ENCODE measurements at regions not wholly inside any gene's neighbourhood (a gene's known extent, or its start where the extent isn't known, plus 50 kb on each side); places are given as distances from the start of the nearest gene placed in this dataset.

DNA sequence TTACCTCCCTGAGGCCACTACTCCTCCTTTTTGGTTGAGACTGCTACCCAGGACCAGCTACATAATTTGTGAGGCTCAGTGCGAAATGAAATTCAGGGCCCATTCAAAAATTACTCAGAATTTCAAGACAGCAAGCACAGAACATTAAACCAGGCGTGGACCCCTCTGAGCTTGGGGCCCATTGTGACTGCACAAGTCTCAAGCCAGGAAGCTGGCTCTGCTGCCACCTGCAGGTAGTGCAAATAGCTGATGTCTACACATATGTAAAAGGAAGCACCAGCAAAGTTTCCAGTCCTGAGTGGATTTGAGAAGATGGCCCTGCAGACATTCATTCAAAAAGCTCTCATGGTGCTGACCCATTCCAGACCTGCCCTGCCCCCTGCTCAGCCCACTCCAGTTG lies 213.4 kb upstream of the LNX1 start:
- Histone ChIP-seq H3K4me1 (ENCODE audit: control insufficient read depth, low read depth, low read length) (no peaks in the 10 kb centered on the region), H3K36me3 (ENCODE audit: control insufficient read depth, low read depth, low read length) (no peaks in the 10 kb centered on the region), H3K27ac (ENCODE audit: low read length) (no peak overlapping the region), H3K27me3 (ENCODE audit: control insufficient read depth, insufficient read depth, low read length) (no peaks in the 10 kb centered on the region), H3K9ac (ENCODE audit: low read length) (no peak overlapping the region), H3K4me3 (ENCODE audit: low read length) (no peak overlapping the region), H3K9me3 (ENCODE audit: control insufficient read depth, low read depth, low read length) (no peaks in the 10 kb centered on the region)

GRCh38 chr4:53802500-53802899 lies 211.2 kb upstream of the LNX1 start:
- Histone ChIP-seq H3K9me3 (ENCODE audit: control insufficient read depth, low read depth, low read length) (no peaks in the 10 kb centered on the region), H3K36me3 (ENCODE audit: control insufficient read depth, low read depth, low read length) (no peaks in the 10 kb centered on the region), H3K27me3 (ENCODE audit: control insufficient read depth, insufficient read depth, low read length) (no peaks in the 10 kb centered on the region), H3K4me1 (ENCODE audit: control insufficient read depth, low read depth, low read length) (no peaks in the 10 kb centered on the region), H3K27ac (ENCODE audit: low read length) (no peak overlapping the region), H3K9ac (ENCODE audit: low read length) (no peak overlapping the region), H3K4me3 (ENCODE audit: low read length) (no peak overlapping the region)

DNA sequence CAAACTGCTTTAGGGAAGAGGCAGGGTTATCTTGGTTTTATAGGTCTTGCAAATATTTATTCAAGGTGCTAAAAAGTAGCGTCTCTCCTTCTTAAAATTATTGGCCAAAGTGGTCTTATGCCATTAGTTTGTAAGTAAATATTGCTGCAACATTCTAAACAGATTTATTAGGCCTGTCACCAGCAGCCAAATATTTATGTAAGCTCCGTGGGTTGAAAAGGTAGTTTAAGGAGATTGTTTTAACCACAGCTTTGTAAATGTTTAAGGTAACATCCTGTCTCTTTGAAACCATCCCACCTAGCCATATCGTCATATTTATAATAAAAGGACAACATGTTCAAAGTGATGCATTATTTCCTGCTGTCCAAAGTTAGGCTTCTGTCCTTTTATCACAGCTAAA lies 210.1 kb upstream of the LNX1 start:
- H3K36me3 ChIP-seq (ENCODE audit: control insufficient read depth, low read depth, low read length) = no peaks in the 10 kb centered on the region
- H3K4me3 ChIP-seq (ENCODE audit: low read length) = no peak overlapping the region

DNA sequence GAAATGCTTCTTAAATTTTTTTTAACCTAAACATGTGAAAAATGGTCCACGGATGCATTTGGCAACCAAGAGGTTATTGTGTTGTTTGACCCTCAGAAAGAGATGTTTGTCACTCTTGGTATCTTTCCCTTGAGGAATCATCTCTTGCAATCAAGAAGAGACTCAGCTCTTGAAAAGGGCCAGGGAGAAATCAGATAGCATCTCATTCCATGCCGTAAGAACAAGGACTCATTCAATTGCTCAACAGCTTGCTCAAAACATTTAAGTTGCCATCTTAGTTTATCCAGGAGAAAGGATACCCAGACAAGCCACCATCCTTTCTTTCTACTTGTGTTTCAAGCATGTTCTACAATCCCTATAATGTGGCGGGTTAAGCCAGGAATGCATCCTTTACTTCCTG lies 209.5 kb upstream of the LNX1 start:
- no peak overlapping the region for H3K4me3 ChIP-seq (ENCODE audit: low read length)
- no peaks in the 10 kb centered on the region for H3K4me1 ChIP-seq (ENCODE audit: control insufficient read depth, low read depth, low read length)
- H3K9me3 ChIP-seq (ENCODE audit: control insufficient read depth, low read depth, low read length) = no peaks in the 10 kb centered on the region
- H3K9ac ChIP-seq (ENCODE audit: low read length) = no peak overlapping the region
- H3K36me3 ChIP-seq (ENCODE audit: control insufficient read depth, low read depth, low read length) = no peaks in the 10 kb centered on the region
- H3K27ac ChIP-seq (ENCODE audit: low read length) = no peak overlapping the region
- H3K27me3 ChIP-seq (ENCODE audit: control insufficient read depth, insufficient read depth, low read length) = no peaks in the 10 kb centered on the region

More for the DNA sequence above, 210.1 kb upstream of the LNX1 start:
- Histone ChIP-seq H3K27me3 (ENCODE audit: control insufficient read depth, insufficient read depth, low read length) (no peaks in the 10 kb centered on the region), H3K4me1 (ENCODE audit: control insufficient read depth, low read depth, low read length) (no peaks in the 10 kb centered on the region), H3K9ac (ENCODE audit: low read length) (no peak overlapping the region), H3K9me3 (ENCODE audit: control insufficient read depth, low read depth, low read length) (no peaks in the 10 kb centered on the region), H3K27ac (ENCODE audit: low read length) (no peak overlapping the region)

DNA sequence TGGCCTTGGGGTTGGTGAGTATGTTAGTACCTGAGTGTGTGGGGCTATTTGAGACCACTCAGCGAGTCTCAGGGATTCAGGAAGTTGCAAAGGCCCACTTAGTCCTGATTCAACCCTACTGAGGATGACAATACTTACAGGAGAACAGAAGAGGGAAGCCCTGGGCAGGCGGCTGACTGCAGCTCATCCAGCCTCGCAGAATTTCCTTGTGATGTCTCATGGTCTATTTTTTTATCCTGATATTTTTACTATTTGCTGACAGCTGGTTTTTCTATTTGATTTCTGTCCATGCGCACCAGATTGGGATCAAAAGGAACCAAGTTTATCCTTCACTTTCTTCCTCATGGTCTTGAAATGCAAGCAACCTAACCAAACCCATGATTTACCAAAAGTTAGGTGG lies 201.8 kb upstream of the LNX1 start:
- H3K9me3 ChIP-seq (ENCODE audit: control insufficient read depth, low read depth, low read length) = no peaks in the 10 kb centered on the region
- no peak overlapping the region for H3K27ac ChIP-seq (ENCODE audit: low read length)

DNA sequence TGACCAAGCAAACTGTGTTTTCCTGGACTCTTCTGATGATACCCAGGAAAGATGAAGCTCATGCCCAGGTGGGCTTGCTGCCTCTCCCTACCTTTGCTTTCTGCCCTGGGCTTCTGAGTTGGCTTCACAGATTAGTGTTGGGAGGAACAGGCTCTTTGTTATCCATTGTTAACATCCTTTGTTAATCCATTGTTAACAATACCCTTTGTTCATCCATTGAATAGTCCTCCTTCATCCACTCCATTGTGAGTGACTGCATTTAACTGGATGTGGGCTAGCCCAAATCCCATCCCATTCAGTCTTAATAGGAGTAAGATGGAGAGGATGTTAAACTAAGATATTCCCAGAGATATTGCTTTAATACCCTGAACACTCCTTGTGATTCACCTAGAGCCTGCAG lies 199.0 kb upstream of the LNX1 start:
- Histone ChIP-seq H3K4me3 (ENCODE audit: low read length) (no peak overlapping the region), H3K9me3 (ENCODE audit: control insufficient read depth, low read depth, low read length) (no peaks in the 10 kb centered on the region), H3K4me1 (ENCODE audit: control insufficient read depth, low read depth, low read length) (no peaks in the 10 kb centered on the region), H3K27me3 (ENCODE audit: control insufficient read depth, insufficient read depth, low read length) (no peaks in the 10 kb centered on the region), H3K27ac (ENCODE audit: low read length) (no peak overlapping the region), H3K36me3 (ENCODE audit: control insufficient read depth, low read depth, low read length) (no peaks in the 10 kb centered on the region), H3K9ac (ENCODE audit: low read length) (no peak overlapping the region)

More for the DNA sequence above, 201.8 kb upstream of the LNX1 start:
- H3K27me3 ChIP-seq (ENCODE audit: control insufficient read depth, insufficient read depth, low read length) = no peaks in the 10 kb centered on the region
- H3K9ac ChIP-seq (ENCODE audit: low read length) = no peak overlapping the region
- H3K4me1 ChIP-seq (ENCODE audit: control insufficient read depth, low read depth, low read length) = no peaks in the 10 kb centered on the region
- H3K4me3 ChIP-seq (ENCODE audit: low read length) = no peak overlapping the region
- no peaks in the 10 kb centered on the region for H3K36me3 ChIP-seq (ENCODE audit: control insufficient read depth, low read depth, low read length)

DNA sequence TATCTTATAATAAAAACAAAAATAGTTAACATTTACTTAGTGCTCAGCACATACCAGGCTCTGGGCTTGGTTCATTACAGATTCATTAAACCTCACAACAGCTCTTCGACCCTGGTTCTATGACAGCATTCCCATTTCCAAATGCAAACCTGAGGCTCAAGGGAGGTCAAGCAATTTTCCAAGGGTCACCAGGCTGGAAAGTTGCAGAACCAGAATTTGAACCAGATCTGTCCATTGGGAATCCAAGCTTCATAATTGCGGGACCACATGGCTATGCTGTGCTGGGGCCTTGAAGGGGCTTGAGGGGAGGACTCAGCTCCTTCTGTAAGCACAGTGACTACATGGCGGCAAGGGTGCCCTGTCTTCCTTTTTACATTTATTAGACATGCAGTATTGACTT lies 197.3 kb upstream of the LNX1 start:
- Histone ChIP-seq H3K36me3 (ENCODE audit: control insufficient read depth, low read depth, low read length) (no peaks in the 10 kb centered on the region), H3K9me3 (ENCODE audit: control insufficient read depth, low read depth, low read length) (no peaks in the 10 kb centered on the region), H3K9ac (ENCODE audit: low read length) (no peak overlapping the region), H3K27me3 (ENCODE audit: control insufficient read depth, insufficient read depth, low read length) (no peaks in the 10 kb centered on the region), H3K4me1 (ENCODE audit: control insufficient read depth, low read depth, low read length) (no peaks in the 10 kb centered on the region), H3K27ac (ENCODE audit: low read length) (no peak overlapping the region), H3K4me3 (ENCODE audit: low read length) (no peak overlapping the region)

GRCh38 chr4:53788011-53788410 lies 196.7 kb upstream of the LNX1 start:
- Histone ChIP-seq H3K4me3 (ENCODE audit: low read length) (no peak overlapping the region), H3K36me3 (ENCODE audit: control insufficient read depth, low read depth, low read length) (no peaks in the 10 kb centered on the region), H3K27ac (ENCODE audit: low read length) (no peak overlapping the region), H3K27me3 (ENCODE audit: control insufficient read depth, insufficient read depth, low read length) (no peaks in the 10 kb centered on the region), H3K9me3 (ENCODE audit: control insufficient read depth, low read depth, low read length) (no peaks in the 10 kb centered on the region), H3K4me1 (ENCODE audit: control insufficient read depth, low read depth, low read length) (no peaks in the 10 kb centered on the region), H3K9ac (ENCODE audit: low read length) (no peak overlapping the region)

- H3K27me3 ChIP-seq (ENCODE audit: control insufficient read depth, insufficient read depth, low read length) = no peaks in the 10 kb centered on the region
- no peaks in the 10 kb centered on the region for H3K4me1 ChIP-seq (ENCODE audit: control insufficient read depth, low read depth, low read length)
- no peak overlapping the region for H3K9ac ChIP-seq (ENCODE audit: low read length)
- H3K4me3 ChIP-seq (ENCODE audit: low read length) = no peak overlapping the region
- no peaks in the 10 kb centered on the region for H3K36me3 ChIP-seq (ENCODE audit: control insufficient read depth, low read depth, low read length)
- H3K27ac ChIP-seq (ENCODE audit: low read length) = no peak overlapping the region
- no peaks in the 10 kb centered on the region for H3K9me3 ChIP-seq (ENCODE audit: control insufficient read depth, low read depth, low read length)
These were observed 195.3 kb upstream of the LNX1 start for GRCh38 chr4:53786632-53787031.

DNA sequence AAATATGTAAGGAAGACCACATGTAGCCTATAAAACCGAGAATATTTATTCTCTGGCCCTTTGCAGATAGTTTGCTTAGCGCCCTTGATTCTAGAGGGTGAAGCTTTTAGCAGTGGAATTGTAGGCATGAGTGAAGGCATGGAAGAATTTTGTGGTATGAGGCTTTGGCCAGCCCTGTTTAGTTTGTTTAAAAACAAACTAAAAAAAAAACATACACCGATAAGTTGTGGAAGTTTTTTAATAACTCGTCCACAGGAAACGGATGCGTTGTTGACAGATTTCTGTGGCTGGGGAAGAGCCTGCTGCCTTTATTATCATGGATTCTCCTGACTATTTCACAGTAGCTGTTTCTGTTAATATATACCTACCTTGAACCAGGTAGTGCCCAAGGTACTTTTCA lies 194.7 kb upstream of the LNX1 start:
- Histone ChIP-seq H3K27ac (ENCODE audit: low read length) (no peak overlapping the region), H3K4me3 (ENCODE audit: low read length) (no peak overlapping the region), H3K9ac (ENCODE audit: low read length) (no peak overlapping the region), H3K36me3 (ENCODE audit: control insufficient read depth, low read depth, low read length) (no peaks in the 10 kb centered on the region), H3K4me1 (ENCODE audit: control insufficient read depth, low read depth, low read length) (no peaks in the 10 kb centered on the region), H3K27me3 (ENCODE audit: control insufficient read depth, insufficient read depth, low read length) (no peaks in the 10 kb centered on the region), H3K9me3 (ENCODE audit: control insufficient read depth, low read depth, low read length) (no peaks in the 10 kb centered on the region)

GRCh38 chr4:53784112-53784511 lies 192.8 kb upstream of the LNX1 start:
- Histone ChIP-seq H3K9ac (ENCODE audit: low read length) (no peak overlapping the region), H3K27me3 (ENCODE audit: control insufficient read depth, insufficient read depth, low read length) (no peaks in the 10 kb centered on the region), H3K4me1 (ENCODE audit: control insufficient read depth, low read depth, low read length) (no peaks in the 10 kb centered on the region), H3K36me3 (ENCODE audit: control insufficient read depth, low read depth, low read length) (no peaks in the 10 kb centered on the region), H3K9me3 (ENCODE audit: control insufficient read depth, low read depth, low read length) (no peaks in the 10 kb centered on the region), H3K27ac (ENCODE audit: low read length) (no peak overlapping the region), H3K4me3 (ENCODE audit: low read length) (no peak overlapping the region)

GRCh38 chr4:53783208-53783859 lies 192.0 kb upstream of the LNX1 start:
- Histone ChIP-seq H3K9ac (ENCODE audit: low read length) (no peak overlapping the region), H3K4me1 (ENCODE audit: control insufficient read depth, low read depth, low read length) (no peaks in the 10 kb centered on the region), H3K36me3 (ENCODE audit: control insufficient read depth, low read depth, low read length) (no peaks in the 10 kb centered on the region), H3K9me3 (ENCODE audit: control insufficient read depth, low read depth, low read length) (no peaks in the 10 kb centered on the region), H3K27me3 (ENCODE audit: control insufficient read depth, insufficient read depth, low read length) (no peaks in the 10 kb centered on the region), H3K27ac (ENCODE audit: low read length) (no peak overlapping the region), H3K4me3 (ENCODE audit: low read length) (no peak overlapping the region)

Measured in iPS-18a (cell line).